Activated CD4-positive, alpha-beta T cell treated with anti-CD3 and anti-CD28 coated beads, Interleukin-2, amount 50 U/mL, for 48 hours (primary cell): ENCODE measurements at regions not wholly inside any gene's neighbourhood (a gene's known extent, or its start where the extent isn't known, plus 50 kb on each side); places are given as distances from the start of the nearest gene placed in this dataset.

Source experiments
- DNase-seq, 2 experiments: peaks; one replicate each; pipeline ENCODE4 v3.0.0-alpha.2; 2020

GRCh38 chr1:30607723-30608122 lies 115.7 kb downstream of the MATN1 start:
- DNase-seq = no peak

DNA sequence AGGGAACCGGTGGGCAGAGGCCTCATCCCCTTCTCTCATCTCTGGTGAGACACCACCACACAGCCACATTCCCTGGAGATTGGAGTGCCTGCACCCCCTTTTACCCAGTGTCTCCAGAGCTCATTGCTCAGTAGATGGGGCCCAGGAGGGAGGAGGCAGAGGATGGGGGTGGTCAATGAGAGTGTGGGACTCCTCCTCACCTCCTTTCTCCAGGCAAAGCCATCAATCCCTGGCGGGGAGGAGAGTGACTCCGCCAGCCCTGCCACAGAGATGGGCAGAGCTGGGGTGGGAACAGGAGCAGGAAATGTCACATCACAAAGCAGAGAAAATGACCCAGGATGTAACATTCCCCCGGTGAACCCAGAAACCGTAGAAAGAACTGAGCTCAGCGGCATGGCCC lies 117.2 kb downstream of the MATN1 start:
- DNase-seq = no peak

GRCh38 chr1:30605441-30605920 lies 117.9 kb downstream of the MATN1 start:
- DNase-seq = no peak

GRCh38 chr1:30604801-30605440 lies 118.5 kb downstream of the MATN1 start:
- no peak for DNase-seq

DNA sequence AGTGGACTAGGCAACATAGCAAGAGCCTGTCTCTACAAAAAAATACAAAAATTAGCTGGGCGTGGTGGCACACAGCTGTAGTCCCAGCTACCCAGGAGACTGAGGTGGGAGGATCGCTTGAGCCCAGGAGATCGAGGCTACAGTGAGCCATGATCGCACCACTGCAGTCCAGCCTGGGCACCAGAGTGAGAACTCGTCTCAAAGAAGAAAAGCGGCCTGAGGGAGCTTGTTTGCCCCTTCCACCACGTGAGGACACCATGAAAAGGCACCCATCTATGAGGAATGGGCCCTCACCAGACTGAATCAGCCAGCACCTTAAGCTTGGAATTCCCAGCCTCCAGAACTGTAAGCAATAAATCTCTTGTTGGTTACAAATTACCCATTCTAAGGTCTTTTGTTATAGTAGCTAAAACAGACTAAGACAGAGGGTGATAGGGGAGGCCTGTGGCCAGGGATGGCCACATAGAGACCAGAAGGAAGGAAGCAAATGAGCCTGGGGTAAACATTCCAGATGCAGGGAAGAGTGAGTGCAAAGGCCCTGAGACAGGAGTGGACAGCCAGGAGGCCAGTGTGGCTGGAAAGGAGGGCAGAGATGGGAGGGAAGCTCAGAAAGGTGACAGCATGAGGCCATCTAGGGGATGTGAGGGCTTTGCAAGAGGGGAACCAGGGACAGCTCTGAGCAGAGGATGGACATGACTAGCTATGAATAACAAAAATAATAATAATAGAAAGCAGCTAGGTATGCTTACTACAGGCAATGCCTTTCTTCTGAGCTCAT lies 120.1 kb downstream of the MATN1 start:
- DNase-seq = no peak

DNA sequence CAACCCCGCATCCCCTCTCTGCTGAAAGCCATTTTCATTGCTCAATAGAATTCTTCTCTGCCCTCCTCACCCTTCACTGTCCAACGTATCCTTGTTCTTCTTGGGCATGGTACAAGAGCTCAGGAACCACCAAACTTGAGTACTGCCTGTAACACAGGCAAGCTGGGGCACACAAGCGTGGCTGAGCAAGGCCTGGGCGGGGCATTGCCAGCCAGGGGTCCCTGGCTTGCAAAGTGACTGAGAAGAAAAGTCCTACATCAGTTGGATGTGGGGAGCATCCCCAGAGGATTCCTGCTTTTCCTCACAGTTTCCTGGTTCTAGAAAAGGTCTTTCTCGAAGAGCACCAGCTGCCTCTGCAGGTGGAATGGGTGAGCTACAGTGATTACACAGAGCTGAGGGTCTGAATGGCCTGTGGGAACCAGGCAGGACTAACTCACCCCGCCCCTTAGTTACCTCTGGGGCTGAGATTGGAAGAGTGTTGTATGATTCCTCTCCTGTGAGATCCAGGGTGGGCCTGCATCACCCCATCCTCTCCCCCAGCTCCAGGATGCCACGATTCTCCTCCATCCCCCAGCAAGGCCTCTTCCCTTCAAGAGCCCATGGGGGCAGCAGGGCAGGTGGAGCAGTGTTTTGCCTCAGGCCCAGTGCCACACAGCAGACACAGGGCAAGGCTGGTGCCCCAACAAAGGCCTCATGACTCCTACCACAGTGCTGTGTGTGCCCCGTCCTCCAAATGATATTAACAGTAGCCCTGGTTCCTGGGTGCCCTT lies 121.9 kb downstream of the MATN1 start:
- DNase-seq = no peak

DNA sequence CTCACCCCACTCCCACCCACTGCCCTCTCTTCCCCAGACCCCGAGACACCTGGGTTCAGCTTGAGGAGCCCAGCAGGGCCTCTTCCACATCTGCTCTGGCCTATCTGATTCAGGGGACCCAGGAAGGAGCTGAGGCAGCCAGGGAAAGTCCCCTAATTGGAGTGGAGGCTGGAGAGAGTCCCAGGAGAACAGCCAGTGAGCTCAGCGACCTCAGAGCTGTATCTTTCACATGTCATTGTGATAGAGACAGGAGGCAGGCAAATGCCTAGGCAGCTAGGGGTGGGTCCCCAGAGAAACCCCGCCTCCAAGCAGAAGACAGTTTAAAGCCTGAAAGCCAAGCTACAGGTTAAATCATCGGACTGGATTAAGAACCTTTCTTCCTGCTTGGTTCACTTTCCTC lies 122.7 kb downstream of the MATN1 start:
- DNase-seq = no peak

DNA sequence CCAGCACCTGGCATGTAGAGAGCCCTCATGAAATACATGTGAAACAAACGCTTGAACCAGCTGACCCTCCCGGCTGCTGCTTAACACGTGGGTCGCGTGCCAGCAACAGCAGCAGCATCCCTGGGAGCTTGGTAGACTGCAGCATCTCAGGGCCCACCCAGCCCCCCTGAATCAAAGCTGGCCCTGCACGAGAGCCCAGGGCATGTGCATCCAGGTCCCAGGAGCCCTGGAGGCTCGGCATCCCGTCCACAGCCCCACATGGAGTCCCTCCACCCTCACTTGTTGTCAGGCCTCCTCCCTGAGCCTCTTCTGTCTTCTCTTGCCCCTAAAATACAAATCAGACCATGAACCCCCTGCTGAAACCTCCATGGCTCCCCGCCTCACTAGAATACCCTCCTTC lies 123.1 kb downstream of the MATN1 start:
- no peak for DNase-seq

- no peak for DNase-seq
Observed at GRCh38 chr1:30599721-30600120, 123.7 kb downstream of the MATN1 start.

DNA sequence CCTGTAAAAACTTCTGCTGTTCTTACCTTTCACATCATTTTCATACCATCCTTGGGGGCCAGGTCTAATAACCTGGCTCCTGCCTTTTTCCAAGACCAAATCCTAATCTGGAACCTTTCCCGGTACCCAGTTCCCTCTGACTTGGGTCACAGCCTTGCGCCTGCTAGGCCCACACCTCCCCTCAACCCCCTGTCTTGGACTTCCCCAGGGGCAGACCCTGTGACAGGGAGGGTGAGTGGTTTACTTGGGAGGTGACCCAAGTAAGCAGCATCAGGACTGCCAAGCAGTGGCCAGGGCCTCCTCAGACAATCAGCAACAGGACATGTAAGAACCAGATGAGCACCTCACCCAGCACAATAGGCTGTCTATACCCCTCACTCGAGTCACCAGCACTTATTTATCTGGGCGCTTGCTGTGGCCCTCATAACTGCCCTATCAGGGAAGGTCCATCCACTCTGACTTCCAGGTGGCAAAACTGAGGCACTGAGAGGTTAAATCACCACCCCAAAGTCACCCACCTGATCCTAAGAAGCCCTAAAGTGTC lies 124.7 kb downstream of the MATN1 start:
- DNase-seq = no peak

DNA sequence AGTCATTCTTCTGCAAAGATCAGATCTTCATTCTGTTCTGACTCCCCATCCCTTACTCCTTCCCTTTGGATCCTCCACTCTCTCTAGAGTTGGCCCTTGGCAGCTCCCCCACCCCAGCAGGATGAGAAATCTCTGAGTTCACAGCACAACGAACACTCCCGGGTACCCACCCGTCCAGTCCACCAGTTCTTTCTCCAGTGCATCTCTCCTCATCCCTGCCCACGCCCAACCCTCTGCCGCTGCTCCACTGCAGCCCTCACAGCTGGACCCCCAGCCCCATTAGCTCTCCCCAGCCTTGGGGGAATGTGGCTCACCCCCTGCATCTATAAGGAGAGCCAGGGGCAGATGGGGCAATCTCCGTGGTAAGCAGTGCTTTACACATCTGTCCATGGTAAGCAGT lies 125.7 kb downstream of the MATN1 start:
- DNase-seq = no peak

- DNase-seq = no peak
Observed at GRCh38 chr1:30596891-30597290, 126.5 kb downstream of the MATN1 start.

- DNase-seq = no peak
Observed at GRCh38 chr1:30596470-30596869, 126.9 kb downstream of the MATN1 start.

GRCh38 chr1:30589083-30589482 lies 134.3 kb downstream of the MATN1 start:
- DNase-seq = no peak

DNA sequence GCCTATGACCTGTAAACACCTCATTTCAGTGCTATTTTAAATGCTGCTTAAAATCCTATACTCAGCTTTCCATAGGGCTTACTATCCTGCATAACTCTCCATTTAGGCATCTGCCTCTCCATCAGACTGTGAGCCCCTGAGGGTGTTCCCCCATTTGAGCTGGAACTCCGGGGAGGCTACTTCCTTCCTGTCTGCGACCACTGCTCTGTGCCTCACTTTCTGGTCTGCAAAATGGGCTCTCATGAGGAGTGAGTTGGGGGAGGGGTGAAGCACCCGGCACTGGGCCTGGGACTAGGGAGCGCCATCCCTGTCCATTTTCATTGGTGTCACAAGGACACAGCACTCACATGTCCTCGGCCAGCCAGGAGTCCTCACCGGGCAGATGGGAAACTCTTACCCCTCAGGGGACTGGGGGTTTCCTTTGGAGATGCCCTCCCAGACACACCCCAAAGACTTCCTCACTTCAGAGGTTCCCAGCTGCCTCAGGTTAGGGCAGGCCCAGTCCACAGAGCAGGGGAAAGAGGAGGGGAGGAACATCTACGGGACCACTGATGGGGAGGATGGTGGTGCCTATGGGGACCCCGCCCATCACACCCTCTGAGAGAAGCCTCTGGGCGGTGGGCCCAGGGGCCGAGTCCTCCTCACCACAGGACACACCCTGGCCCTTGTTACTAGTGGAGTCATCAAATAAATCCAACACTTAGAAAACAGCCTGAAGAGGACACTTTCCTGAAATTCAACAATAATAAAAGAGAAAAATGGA lies 134.9 kb downstream of the MATN1 start:
- no peak for DNase-seq

- DNase-seq = no peak
Observed at GRCh38 chr1:30586671-30587070, 136.7 kb downstream of the MATN1 start.

GRCh38 chr1:30579580-30579979 lies 143.8 kb downstream of the MATN1 start:
- DNase-seq = no peak

DNA sequence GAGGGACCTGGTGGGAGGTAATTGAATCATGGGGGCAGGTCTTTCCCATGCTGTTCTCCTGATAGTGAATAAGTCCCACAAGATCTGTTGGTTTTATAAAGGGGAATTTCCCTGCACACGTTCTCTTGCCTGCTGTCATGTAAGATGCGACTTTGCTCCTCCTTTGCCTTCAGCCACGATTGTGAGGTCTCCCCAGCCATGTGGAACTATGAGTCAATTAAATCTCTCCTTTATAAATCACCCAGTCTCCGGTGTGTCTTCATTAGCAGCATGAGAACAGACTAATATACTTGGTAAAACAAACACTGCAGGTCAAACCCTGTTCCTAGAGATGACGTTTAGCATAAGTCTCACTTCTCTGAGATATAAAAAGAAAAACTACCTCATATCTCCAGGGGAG lies 148.3 kb downstream of the MATN1 start:
- no peak for DNase-seq

- DNase-seq = no peak
Observed at GRCh38 chr1:30572192-30572591, 151.2 kb downstream of the MATN1 start.

DNA sequence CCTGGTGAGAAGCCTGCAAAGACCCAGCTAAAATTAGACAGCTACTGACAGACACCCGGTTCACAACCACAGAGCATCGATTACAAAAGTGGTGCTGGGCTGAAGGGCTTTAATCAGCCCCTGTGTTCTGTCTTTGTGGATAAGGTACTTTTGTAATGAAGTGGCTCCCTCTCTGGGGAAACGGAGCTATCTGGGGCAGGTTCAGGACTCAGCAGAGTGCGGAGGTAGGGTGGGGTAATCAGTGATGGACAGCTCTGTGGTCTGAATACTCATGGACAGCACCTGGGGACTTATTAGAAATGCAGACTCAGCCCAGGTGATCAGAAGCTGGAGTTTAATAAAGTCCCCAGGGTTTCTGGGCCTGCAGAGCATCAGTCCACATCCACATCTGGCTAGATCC lies 152.0 kb downstream of the MATN1 start:
- DNase-seq = no peak

DNA sequence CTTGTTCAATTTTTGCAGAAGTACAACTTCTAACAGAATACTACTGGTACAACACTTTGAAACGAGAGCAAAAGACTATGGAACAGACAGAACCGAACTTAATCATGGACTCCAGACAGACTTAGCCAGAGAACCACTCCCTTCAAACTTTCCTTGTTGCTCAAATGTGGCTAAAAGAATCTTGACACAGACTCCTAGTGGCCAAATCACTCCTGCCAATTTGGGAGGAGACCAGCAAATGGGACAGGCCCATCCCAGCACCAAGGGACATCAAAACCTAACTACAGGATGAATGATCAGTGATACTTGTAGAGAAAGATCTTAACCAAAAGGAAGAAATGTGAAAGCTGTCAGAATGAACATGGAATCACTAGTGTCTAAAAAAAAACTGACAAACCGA lies 154.0 kb downstream of the MATN1 start:
- no peak for DNase-seq

- no peak for DNase-seq
Observed at GRCh38 chr1:30562559-30562958, 160.8 kb downstream of the MATN1 start.

GRCh38 chr1:30551603-30552002 lies 171.8 kb downstream of the MATN1 start:
- DNase-seq = no peak
